Ishikawa (cell line): ENCODE measurements at regions not wholly inside any gene's neighbourhood (a gene's known extent, or its start where the extent isn't known, plus 50 kb on each side); places are given as distances from the start of the nearest gene placed in this dataset.

Experiments used
- CEBPB ChIP-seq: IDR thresholded peaks from 2 replicates; pipeline ENCODE4 v1.6.1; 2012
- CREB1 ChIP-seq: IDR thresholded peaks from 2 replicates; pipeline ENCODE4 v1.6.1; 2012; ENCODE audit warnings: low read depth
- EGR1 ChIP-seq: IDR thresholded peaks from 2 replicates; pipeline ENCODE4 v1.6.1; 2012
- EP300 ChIP-seq: IDR thresholded peaks from 2 replicates; pipeline ENCODE4 v1.6.1; 2012; ENCODE audit warnings: borderline replicate concordance
- FOXM1 ChIP-seq: IDR thresholded peaks from 2 replicates; pipeline ENCODE4 v1.6.1; 2012; ENCODE audit warnings: low read depth, borderline replicate concordance
- NFIC ChIP-seq: IDR thresholded peaks from 2 replicates; pipeline ENCODE4 v1.6.1; 2012
- RAD21 ChIP-seq: IDR thresholded peaks from 2 replicates; pipeline ENCODE4 v1.6.1; 2012; ENCODE audit warnings: low read depth
- TAF1 ChIP-seq: IDR thresholded peaks from 2 replicates; pipeline ENCODE4 v1.6.1; 2012; ENCODE audit warnings: low read depth, mild to moderate bottlenecking
- TCF12 ChIP-seq: IDR thresholded peaks from 2 replicates; pipeline ENCODE4 v1.6.1; 2012; ENCODE audit warnings: low read depth
- TEAD4 ChIP-seq: IDR thresholded peaks from 2 replicates; pipeline ENCODE4 v1.6.1; 2012
- YY1 ChIP-seq: IDR thresholded peaks from 2 replicates; pipeline ENCODE4 v1.6.1; 2012; ENCODE audit warnings: low read depth
- ZBTB7A ChIP-seq: IDR thresholded peaks from 2 replicates; pipeline ENCODE4 v1.6.1; 2012; ENCODE audit warnings: low read depth
- TF ChIP-seq, protein P1 (sequence below): IDR thresholded peaks from 2 replicates; pipeline ENCODE4 v1.6.1; 2012; ENCODE audit warnings: low read depth, mild to moderate bottlenecking
- TF ChIP-seq, protein P2 (sequence below): IDR thresholded peaks from 2 replicates; pipeline ENCODE4 v1.6.1; 2012
- TF ChIP-seq, protein P3 (sequence below): IDR thresholded peaks from 2 replicates; pipeline ENCODE4 v1.6.1; 2012

DNA sequence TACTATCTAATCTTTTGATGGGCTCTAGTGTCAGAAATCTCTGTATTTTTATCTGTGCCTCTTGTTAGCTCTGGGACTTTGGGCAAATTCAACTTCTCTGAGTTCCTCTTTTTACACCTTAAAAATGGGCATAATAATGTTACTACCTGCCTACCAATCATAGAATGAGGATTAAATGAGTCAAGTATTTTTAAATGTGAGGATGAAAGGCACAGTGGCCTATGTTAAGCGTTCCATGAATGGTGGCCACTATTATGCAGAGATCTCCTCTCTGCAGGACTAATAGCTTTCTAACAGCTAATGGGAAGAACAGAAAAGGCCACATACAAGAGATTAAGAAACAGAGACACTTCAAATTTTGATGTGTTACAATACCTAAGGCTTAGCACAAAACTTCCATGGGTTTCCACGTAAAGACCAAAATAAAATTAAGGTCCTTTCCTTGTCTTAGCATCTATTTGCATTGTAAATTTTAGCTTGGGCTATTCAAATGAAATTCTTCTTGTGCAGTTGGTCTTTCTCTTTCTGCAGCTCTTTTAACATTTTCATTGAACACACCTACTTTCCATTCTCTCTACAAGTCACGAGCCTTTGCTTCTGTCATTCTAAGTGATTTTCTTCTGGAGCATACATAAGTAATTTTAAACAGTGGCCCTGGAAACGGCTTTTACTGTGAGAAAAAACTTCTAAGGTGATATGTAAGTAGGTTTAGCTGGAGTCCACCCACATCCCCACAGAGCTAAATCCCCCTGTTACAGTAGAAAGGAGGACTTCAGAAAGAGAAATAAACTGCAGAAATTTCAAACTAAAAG is 117.9 kb upstream of the MED14 start:
- TF ChIP-seq, protein P1, sequence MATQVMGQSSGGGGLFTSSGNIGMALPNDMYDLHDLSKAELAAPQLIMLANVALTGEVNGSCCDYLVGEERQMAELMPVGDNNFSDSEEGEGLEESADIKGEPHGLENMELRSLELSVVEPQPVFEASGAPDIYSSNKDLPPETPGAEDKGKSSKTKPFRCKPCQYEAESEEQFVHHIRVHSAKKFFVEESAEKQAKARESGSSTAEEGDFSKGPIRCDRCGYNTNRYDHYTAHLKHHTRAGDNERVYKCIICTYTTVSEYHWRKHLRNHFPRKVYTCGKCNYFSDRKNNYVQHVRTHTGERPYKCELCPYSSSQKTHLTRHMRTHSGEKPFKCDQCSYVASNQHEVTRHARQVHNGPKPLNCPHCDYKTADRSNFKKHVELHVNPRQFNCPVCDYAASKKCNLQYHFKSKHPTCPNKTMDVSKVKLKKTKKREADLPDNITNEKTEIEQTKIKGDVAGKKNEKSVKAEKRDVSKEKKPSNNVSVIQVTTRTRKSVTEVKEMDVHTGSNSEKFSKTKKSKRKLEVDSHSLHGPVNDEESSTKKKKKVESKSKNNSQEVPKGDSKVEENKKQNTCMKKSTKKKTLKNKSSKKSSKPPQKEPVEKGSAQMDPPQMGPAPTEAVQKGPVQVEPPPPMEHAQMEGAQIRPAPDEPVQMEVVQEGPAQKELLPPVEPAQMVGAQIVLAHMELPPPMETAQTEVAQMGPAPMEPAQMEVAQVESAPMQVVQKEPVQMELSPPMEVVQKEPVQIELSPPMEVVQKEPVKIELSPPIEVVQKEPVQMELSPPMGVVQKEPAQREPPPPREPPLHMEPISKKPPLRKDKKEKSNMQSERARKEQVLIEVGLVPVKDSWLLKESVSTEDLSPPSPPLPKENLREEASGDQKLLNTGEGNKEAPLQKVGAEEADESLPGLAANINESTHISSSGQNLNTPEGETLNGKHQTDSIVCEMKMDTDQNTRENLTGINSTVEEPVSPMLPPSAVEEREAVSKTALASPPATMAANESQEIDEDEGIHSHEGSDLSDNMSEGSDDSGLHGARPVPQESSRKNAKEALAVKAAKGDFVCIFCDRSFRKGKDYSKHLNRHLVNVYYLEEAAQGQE, result no peak

DNA sequence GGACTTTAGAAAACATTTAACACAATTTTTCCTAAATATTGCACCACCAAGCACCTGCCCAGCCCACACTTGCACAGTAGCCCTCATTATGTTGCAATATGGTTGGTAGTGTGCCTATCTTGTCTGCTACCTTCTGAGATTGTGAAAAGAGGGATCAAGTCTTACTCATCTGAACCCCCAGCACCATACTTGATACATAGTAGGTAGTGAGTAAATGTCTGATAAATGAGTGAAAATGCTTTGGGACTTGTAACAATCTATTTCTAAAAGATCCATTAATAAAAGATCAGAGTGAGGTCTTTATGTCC is 118.4 kb upstream of the MED14 start:
- no peak for TF ChIP-seq TCF12
- TF ChIP-seq, protein P2, sequence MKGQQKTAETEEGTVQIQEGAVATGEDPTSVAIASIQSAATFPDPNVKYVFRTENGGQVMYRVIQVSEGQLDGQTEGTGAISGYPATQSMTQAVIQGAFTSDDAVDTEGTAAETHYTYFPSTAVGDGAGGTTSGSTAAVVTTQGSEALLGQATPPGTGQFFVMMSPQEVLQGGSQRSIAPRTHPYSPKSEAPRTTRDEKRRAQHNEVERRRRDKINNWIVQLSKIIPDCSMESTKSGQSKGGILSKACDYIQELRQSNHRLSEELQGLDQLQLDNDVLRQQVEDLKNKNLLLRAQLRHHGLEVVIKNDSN, result no peak
- TF ChIP-seq CREB1, result no peak
- no peak for TF ChIP-seq YY1
- no peak for TF ChIP-seq NFIC
- TF ChIP-seq EGR1, result no peak
- no peak for TF ChIP-seq FOXM1
- TF ChIP-seq, protein P3, sequence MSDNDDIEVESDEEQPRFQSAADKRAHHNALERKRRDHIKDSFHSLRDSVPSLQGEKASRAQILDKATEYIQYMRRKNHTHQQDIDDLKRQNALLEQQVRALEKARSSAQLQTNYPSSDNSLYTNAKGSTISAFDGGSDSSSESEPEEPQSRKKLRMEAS, result no peak
- no peak for TF ChIP-seq CEBPB
- TF ChIP-seq, protein P1, result no peak
- no peak for TF ChIP-seq RAD21
- TF ChIP-seq TAF1, result no peak
- TF ChIP-seq ZBTB7A, result no peak
- TF ChIP-seq TEAD4, result no peak
- TF ChIP-seq EP300, result no peak

DNA sequence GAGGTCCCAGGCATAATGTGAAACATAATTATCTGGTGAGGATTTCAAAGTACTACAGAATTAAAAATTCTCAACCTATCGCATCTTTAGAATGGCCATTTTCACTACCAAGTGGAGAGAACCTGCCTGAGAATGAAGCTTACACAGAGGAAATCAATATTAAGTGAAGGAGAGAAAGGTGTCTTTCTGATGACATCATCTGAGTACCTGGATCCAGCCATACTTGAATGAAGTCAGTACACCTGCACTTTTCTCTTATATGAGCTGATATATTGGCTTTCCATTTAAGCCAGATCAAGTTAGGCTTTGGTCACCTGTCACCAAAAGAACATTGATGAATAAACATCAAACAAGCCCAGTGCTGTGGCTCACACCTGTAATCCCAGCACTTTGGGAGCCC is 118.9 kb upstream of the MED14 start:
- TF ChIP-seq RAD21 (no peak), YY1 (no peak), EGR1 (no peak), FOXM1 (no peak), CEBPB (no peak), CREB1 (no peak), TCF12 (no peak), ZBTB7A (no peak), NFIC (no peak), EP300 (no peak), TEAD4 (no peak), TAF1 (no peak)
- TF ChIP-seq, protein P3, result no peak
- TF ChIP-seq, protein P2, result no peak
- TF ChIP-seq, protein P1, result no peak

DNA sequence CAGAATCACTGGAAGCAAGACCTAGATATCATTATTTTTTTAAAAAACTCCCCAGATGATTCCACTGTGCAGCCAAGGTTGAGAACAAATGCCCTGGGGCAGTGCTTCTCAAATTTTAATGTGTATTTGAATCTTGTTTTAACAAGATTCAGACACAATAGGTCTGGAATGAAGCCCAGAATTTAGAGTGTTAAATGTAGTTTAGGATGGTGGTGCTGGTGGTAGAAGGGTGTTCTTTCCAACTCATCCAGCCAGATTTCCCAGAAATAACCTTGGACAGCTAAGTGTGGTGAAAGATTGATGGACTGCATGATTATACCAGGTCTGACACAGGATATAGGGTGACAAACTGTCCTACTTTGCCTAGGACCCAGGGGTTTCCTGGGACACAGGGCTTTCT is 120.1 kb upstream of the MED14 start:
- peak; percentile 34; the same call in 1 of the 2 replicates for TF ChIP-seq NFIC
- TF ChIP-seq EP300, result no peak

DNA sequence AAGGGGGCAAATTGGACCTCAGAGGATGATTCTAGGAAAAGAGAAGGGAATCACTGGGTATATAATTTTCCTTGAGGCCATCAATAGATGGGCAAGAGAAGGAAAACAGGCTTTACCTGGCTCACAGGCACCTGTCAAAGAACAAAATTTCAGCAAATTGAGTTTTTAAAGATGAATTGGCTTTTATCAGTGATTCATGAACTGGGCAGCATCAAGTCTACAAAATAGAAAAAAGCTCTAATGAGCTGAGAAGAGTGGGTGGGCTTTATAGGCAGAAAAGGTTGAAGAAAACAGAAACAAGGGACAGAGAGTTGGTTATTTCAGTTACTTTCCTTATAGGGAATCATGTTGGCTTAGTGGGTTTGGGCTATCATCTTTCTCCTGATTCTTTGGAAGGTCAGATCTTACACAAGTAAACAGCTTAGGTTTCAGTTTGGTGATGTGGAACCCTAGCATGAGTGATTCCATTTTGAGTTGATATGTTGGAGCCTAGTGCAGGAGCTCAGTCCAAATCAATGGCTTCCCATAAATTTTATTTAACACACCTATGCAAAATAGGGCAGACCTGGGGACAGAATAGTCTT is 120.7 kb upstream of the MED14 start:
- TF ChIP-seq, protein P3, result no peak
- TF ChIP-seq EGR1 (no peak), NFIC (no peak), TCF12 (no peak), FOXM1 (no peak), CREB1 (no peak), TEAD4 (no peak), YY1 (no peak), EP300 (no peak)
